HG02642 (cell line): ENCODE measurements at regions not wholly inside any gene's neighbourhood (a gene's known extent, or its start where the extent isn't known, plus 50 kb on each side); places are given as distances from the start of the nearest gene placed in this dataset.
"Not testable (repeated sequence)": the region's sequence is repeated elsewhere in the genome, so short reads cannot be mapped to it uniquely, and the experiment has no call there.

Experiments
- ATAC-seq: cut with Tn5 transposase; IDR thresholded peaks from one replicate; pipeline ENCODE4 v1.9.1; 2021; ENCODE audit warnings: mild to moderate bottlenecking; ENCODE audit not compliant: unreplicated experiment, poor library complexity

DNA sequence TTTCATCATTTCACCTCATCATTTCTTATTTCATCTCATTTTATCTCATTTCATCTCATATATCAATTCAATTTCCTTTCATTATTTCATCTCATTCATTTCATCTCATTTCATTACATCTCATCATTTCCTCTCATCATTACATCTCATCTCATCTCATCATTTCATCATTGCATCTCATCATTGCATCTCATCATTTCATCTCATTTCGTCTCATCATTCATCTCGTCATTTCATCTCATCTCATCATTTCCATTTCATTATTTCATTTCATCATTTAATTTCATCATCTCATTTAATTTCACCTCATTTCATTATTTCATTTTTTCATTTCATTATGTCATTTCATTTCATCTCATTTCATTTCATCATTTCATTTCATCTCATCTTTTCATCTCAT is 168.5 kb upstream of the FAM72C start:
- ATAC-seq: not testable (repeated sequence)

DNA sequence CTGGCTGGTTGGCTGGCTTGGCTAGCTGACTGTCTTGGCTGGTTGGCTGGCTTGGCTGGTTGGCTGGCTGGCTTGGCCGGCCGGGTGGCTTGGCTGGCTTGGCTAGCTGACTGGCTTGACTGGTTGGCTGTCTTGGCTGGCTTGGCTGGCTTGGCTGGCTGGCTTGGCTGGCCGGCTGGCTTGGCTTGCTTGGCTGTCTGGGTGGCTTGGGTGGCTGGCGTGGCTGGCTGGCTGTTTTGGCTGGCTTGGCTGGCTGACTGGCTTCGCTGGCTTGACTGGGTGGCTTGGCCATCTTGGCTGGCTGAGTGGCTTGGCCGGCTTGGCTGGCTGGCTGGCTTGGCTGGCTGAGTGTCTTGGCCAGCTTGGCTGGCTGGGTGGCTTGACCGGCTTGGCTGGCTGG is 133.2 kb upstream of the FAM72C start:
- ATAC-seq: not testable (repeated sequence)

DNA sequence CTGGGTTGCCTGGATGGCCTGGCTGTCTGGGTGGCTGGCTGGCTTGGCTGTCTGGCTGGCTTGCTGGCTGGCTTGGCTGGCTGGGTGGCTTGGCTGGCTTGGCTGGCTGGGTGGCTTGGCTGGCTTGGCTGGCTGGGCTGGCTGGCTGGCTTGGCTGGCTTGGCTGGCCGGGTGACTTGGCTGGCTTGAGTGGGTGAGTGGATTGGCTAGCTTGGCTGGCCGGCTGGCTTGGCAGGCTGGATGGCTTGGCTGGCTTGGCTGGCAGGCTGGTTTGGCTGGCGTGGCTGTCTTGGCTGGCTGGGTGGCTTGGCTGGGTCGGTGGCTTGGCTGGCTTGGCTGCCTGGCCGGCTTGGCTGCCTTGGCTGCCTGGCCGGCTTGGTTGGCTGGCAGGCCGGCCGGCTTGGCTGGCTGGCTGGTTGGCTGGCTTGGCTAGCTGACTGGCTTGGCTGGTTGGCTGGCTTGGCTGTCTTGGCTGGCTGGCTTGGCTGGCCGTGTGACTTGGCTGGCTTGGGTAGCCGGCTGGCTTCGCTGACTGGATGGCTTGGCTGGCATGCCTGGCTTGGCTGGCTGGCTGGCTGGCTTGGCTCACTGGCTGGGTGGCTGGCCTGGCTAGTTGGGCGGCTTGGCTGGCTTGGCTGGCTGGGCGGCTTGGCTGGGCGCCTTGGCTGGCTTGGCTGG is 132.4 kb upstream of the FAM72C start:
- not testable (repeated sequence) for ATAC-seq

DNA sequence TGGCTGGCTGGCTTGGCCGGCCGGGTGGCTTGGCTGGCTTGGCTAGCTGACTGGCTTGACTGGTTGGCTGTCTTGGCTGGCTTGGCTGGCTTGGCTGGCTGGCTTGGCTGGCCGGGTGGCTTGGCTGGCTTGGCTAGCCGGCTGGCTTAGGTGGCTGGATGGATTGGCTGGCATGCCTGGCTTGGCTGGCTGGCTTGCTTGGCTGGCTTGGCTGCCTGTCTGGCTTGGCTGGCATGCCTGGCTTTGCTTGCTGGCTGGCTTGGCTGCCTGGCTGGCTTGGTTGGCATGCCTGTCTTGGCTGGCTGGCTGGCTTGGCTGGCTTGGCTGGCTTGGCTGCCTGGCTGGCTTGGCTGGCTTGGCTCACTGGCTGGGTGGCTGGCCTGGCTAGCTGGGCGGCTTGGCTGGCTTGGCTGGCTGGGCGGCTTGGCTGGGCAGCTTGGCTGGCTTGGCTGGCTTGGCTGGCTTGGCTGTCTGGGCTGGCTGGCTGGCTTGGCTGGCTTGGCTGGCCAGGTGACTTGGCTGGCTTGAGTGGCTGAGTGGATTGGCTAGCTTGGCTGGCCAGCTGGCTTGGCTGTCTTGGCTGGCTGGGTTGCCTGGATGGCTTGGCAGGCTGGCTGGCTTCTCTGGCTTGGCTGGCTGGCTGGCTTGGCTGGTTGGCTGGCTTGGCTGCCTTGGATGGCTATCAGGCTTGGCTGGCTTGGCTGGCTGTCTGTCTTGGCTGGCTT is 131.5 kb upstream of the FAM72C start:
- ATAC-seq: not testable (repeated sequence)

DNA sequence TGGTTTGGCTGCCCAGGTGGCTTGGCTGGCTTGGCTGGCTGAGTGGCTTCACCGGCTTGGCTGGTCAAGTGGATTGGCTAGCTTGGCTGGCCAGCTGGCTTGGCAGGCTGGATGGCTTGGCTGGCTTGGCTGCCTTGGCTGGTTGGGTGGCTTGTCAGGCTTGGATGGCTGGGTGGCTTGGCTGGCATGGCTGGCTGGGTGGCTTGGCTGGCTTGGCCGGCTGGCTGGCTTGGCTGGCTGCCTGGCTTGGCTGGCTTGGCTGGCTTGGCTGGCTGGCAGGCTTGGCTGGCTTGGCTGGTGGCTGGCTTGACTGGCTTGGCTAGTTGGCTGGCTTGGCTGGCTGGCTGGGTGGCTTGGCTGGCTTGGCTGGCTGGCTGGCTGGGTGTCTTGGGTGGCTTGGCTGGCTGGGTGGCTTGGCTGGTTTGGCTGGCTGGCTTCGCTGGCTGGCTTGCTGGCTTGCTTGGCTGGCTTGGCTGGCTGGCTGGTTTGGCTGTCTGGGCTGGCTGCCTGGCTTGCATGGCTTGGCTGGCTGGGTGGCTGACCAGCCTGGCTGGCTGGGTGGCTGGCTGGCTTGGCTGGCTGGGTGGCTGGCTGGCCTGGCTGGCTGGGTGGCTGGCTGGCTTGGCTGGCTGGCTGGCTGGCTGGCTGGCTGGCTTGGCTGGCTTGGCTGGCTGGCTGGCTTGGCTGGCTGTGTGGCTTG is 130.4 kb upstream of the FAM72C start:
- not testable (repeated sequence) for ATAC-seq

DNA sequence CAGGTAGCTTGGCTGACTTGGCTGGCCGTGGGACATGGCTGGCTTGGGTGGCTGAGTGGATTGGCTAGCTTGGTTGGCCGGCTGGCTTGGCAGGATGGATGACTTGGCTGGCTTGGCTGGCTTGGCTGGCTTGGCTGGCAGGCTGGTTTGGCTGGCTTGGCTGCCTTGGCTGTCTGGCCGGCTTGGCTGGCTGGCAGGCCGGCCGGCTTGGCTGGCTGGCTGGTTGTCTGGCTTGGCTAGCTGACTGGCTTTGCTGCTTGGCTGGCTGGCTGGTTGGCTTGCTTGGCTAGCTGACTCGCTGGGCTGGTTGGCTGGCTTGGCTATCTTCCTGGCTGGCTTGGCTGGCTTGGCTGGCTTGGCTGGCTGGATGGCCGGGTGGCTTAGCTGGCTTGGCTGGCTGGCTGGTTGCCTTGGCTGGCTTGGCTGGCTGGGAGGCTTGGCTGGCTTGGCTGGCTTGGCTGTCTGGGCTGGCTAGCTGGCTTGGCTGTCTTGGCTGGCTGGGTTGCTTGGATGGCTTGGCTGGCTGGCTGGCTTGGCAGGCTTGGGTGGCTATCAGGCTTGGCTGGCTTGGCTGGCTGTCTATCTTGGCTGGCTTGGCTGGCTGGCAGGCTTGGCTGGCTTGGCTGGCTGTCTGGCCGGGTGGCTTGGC is 129.7 kb upstream of the FAM72C start:
- ATAC-seq: no peak

DNA sequence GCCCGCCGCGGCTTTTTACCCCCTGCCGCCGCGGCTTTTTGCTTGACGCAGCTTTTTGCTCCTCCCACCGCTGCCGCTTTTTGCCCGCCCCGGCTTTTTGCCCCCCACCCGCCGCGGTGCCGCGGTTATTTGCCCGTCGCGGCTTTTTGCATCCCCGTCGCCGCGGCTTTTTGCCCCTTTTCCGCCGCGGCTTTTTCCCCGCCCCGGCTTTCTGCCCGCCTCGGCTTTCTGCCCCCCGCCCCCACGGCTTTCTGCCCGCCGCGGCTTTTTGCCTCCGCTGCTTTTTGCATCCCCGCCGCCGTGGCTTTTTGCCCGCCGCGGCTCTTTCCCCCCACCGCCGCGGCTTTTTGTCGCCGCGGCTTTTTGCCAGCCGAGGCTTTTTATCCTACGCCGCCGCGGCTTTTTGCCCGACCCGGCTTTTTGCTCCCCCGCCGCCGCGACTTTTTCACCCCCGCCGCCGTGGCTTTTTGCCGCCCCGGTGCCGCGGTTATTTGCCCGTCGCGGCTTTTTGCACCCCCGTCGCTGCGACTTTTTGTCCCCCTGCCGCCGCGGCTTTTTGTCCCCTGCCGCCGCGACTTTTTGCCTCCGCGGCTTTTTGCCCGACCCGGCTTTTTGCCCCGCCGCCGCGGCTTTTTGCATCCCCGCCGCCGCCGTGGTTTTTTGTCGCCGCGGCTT is 105.5 kb upstream of the FAM72C start:
- not testable (repeated sequence) for ATAC-seq

DNA sequence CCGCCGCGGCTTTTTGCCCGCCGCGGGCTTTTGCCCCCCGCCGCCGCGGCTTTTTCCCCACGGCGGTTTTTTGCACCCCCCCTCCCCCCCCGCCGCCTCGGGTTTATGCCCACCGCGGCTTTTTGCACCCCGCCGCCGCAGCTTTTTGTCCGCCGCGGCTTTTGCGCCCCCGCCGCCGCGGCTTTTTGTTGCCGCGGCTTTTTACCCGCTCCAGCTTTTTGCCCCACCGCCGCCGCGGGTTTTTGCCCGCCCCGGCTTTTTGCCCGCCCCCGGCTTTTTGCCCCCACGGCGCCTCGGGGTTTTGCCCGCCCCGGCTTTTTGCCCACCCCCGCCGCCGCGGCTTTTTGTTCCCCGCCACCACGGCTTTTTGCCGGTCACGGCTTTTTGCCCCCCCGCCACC is 104.9 kb upstream of the FAM72C start:
- not testable (repeated sequence) for ATAC-seq

DNA sequence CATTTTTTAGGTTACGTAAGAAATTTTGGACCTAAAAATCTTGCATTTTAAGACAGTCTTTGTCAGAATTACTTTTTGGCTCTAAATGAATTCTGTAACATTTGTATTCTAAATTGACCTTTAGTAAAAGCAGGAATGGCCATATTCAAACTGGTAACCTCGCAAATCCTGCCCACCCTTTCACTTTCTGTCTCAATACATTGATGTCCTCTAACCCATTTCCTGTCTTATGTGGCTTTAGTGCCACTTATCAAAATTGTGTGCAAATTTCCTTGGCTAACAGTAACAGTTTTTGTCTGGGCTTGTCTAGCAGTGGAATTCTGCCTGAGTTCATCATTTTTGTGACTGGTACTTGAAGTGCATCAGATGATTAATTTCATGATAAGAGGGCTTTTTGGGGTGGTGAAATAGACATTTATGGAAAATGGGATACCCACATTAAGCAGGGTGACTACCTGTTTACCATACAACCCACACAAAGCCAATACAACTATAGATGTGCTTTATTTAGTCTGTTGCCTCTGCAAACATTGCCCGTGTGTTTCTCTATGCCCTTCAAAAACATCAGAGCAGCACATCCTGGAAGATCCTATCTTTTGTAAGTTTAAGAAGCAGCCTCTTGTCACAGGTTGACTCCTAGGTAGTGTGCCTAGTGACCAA is 98.7 kb upstream of the FAM72C start:
- ATAC-seq: not testable (repeated sequence)

DNA sequence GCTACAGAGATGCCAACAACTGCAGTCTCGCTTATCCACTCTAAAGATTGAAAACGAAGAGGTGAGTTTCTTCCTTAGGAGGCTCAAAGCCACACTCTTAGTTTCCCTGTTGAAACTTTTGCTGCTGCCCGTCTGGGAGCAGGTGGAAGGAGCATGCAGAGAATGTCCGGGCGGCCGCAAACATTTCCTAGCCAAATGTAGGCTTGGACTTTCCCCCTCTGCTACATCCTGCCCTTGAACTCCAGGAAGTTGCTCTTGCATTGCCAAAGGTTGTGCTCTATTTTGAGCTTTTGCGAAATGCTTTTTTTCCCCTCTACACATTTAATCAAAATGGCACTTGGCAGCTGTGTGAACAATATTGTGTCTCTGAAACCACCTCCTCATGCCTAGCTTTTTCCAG is 95.3 kb upstream of the FAM72C start:
- ATAC-seq: not testable (repeated sequence)

DNA sequence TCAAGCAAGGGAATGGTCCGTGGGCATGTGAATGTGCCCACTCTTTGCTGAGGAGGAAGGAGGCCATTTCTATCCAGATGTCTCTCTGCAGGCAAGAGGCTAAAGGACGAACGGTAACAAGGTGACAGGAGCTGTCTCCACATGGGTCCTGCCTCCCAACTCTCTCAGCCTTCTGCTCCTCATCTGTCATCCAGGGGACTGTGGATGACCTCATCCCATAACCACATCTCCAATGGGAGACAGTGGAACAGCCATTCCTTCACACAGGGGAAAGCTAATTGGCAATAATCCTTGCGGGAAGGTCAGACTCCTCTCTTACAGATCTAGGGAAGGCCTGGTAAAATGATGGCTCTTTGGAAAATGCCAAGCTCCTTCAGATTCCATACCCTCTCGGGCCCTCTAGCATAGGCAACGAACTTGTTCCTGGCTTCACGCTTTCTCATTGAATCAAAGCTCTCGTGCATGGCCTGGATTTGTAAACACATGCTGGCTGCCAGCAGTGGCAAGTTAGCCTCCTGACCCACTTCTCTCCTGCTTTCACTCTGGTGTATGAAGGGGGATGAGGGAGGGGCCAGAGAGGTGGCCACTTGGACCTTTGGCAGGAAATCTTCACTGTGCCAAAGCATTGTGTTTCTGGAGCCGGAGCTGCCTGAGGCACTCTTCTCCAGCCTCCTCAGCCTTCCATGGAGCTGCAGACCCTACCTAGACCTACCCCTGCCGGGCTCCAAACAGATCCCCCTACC is 94.5 kb upstream of the FAM72C start:
- ATAC-seq: not testable (repeated sequence)

DNA sequence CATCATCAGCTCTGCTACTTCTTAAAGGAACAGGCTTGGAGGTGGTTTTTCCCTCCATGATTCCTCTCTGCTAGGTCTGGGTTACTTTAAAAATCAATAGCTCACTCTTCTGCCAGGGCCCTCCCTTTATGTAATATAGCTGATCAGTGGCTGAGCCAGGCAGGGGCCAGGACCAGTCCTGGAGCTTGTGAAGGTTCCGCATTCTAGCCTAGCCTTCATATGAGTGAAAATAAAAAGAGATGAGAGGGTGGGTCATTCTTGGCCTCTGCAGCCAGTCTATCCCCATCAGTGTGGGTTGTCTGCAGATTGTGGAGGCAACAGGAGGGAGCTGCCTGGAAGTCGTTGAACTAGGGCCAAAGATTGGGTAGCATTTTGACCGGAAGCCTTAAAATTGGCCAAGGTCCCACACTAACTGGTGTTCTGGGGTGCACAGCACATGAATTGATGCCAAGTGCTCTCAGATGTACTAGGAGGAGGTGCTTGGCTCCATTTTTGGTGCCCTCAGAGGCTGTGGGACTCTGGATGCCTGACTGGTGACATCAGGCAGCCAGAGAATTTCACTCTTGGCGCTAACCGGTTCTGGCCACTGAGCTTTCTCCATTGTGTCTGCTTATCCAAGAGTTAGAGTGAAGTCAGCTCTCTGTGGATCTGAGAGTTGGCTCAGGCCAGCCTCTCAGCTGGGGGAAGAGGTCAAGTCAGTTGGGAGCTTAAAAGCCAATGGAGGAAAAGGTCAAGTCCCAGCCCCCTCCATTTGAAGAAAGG is 93.7 kb upstream of the FAM72C start:
- not testable (repeated sequence) for ATAC-seq

DNA sequence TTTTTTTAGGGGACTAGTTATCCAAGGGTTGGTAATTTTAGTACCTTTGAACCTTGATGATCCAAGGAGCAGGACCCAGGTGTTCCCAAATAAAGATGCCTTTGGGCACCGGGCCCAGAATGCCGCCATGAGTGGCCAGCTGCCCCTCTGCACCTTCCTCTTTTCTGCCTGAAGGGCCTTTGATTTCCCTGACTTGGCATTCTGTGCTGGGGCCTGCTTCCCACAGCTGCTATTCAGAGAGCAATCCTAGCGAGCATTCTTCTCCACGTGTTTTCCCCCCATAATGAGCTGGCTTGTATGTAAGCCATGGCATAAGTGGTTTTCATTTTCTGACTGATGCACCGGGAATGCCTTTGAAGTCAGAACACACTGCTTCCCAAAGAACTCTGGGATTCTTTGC is 77.6 kb upstream of the FAM72C start:
- ATAC-seq: not testable (repeated sequence)

DNA sequence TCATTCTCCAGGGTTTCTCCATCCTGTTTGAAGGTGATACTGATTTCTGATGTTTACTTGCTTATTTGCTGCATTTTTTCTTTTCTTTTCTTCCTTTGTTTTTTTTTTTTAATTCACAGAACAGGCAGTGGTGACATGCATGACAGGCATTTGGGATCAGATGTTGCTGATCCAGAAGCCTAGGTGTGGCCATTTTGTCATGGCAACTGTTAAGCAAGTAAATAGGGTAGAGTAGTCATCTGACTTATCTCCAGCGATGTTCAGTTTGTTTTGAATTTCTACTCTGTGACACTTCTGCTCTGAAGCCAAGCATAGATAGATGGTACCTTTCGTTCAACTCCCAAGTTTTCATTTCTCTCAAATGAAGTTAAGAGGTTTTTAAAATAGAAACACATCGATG is 74.9 kb upstream of the FAM72C start:
- ATAC-seq: not testable (repeated sequence)

DNA sequence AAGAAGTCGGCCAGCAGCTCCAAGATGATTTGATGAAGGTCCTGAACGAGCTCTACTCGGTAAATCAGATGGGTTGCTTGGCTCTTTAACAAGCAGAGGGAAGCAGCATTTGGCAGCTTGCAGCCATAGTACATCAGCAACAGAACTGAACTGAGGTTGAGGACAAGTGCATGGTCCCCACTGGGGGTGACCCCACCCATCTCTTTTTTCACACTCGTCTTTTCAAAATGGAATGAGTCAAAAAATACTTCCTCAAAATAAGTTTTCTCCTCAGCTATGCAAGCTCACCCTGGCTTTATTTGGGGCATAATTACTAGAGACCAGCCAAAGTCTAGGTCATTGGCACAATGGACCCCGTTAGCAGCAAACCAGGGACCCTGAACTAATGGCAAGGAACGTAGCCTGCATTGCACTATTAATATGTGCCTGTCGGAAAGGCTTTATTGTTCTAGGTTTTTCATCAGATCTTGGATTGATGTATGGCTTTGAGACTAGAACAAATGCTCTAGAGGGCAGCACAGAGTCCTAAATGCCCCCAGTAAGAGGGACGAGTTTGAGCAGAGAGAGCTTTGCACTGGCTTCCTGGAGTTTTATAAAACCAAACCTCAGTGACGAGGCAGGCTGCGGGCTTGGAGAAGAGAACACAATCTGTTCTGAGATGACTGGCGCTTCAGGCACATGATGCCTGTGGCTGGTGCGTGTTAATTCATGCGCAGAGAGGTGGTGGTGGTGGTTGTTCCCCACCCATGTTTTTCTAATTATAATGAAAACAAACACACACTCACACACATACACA is 74.2 kb upstream of the FAM72C start:
- peak; percentile 69 for ATAC-seq

DNA sequence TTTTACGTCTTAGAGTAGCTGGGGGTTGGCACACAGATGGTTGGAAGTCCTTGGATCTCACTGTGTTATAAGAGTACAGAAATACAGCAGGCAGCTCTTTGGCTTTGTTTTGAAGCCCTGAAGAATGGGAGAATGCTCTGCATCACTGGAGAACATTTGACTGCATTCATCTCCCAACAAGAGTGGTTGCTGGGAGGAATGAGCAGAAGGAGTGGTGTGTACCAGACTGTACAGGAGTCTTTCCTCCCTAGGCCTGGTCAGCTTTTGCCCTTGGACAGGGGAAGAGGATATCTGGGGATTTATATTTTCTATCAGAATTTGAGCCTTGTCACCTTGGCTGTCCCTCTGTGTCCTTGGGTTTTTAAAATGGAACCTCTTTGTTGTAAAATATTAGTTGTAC is 70.5 kb upstream of the FAM72C start:
- not testable (repeated sequence) for ATAC-seq

DNA sequence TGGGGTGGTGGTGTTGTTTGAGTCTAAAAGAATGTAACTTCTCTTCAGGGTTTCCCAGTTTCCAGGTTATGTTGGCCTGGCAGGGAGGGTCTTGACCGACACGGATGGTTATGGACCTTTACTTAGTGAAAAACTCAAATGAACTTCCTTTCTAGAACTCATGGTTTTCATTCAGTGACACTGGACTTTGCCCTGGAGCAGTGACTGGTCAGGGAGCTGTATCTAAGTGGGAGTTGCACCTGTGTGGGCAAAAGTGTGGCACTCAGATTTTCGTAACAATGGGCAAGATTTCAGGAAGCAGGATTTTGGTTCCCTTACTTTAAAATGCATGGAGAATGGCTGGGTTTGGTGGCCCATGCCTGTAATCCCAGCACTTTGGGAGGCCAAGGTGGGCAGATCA is 68.5 kb upstream of the FAM72C start:
- ATAC-seq: not testable (repeated sequence)

DNA sequence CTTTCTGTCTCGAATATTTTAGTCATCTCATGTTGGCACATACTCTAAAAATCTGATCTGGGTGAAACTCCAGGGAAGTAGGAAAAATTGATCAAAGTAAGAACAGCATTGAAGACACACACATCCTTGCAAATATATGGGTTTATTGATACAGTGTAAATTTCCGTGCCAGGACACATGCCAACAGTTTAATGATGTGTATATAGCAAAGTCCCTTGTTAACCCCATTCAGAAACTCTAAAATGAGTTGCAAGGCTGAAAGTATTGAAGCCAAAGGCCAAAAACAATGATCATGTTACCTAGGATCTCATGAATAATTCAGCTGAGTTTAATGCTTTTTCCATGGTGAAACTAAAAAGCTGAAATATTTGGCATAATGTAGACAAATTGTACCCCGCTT is 62.3 kb upstream of the FAM72C start:
- ATAC-seq: not testable (repeated sequence)
